Stomach (tissue), 8 donors: ENCODE measurements at regions not wholly inside any gene's neighbourhood (a gene's known extent, or its start where the extent isn't known, plus 50 kb on each side); places are given as distances from the start of the nearest gene placed in this dataset.

Experiments used
- DNase-seq, 2 donors: peaks; one replicate each; pipeline versions ENCODE4 v3.0.0 to v3.0.0-alpha.2; 2013 to 2019
- H3K27ac ChIP-seq, 5 donors: fragments of 200-600 bp in 4 of 5; sonication (generic) in 4 of 5; one replicate each; pipeline ENCODE4 v1.5.1; 2013 to 2019; ENCODE audit warnings: mild to moderate bottlenecking in 1 of 5, moderate library complexity in 1 of 5
- H3K27me3 ChIP-seq, 3 donors: fragments of 200-600 bp; sonication (generic); one replicate each; pipeline ENCODE4 v1.5.1; 2017 to 2019; ENCODE audit warnings: mixed run types in 1 of 3
- H3K36me3 ChIP-seq, 4 donors: fragments of 200-600 bp; sonication (generic); 1 replicate in 3 of 4; 2 replicates in 1 of 4; pipeline ENCODE4 v1.5.1; 2016 to 2019
- H3K4me1 ChIP-seq, 4 donors: fragments of 200-600 bp; sonication (generic); one replicate each; pipeline ENCODE4 v1.5.1; 2016 to 2019
- H3K4me3 ChIP-seq, 4 donors: fragments of 200-600 bp; sonication (generic) in 3 of 4; one replicate each; pipeline ENCODE4 v1.5.1; 2016 to 2019; ENCODE audit warnings: mild to moderate bottlenecking in 1 of 4
- H3K9me3 ChIP-seq, 4 donors: fragments of 200-600 bp; sonication (generic); one replicate each; pipeline ENCODE4 v1.5.1; 2016 to 2019
- EP300 ChIP-seq: sonication (generic); formaldehyde crosslinking; IDR thresholded peaks from one replicate; pipeline ENCODE4 v1.6.1; 2017; ENCODE audit warnings: antibody characterized with exemption
- POLR2A ChIP-seq, 4 donors: fragments of 450-650 bp; IDR thresholded peaks; one replicate each; pipeline ENCODE4 v1.6.1; 2016; ENCODE audit warnings: antibody characterized with exemption in 4 of 4, control low read depth in 2 of 4, mild to moderate bottlenecking in 1 of 4, moderate library complexity in 1 of 4
- POLR2AphosphoS5 ChIP-seq, 3 donors: sonication (generic); formaldehyde crosslinking; IDR thresholded peaks; one replicate each; pipeline ENCODE4 v1.6.1; 2016; ENCODE audit warnings: antibody characterized with exemption in 3 of 3
- WGBS, 5 donors: extraction: QIAGEN DNeasy Blood & Tissue Kit in 3 of 5; methylation state at CpG; one replicate each; pipeline versions ENCODE4 v1.1.5 to v1.1.7; 2013 to 2018; 5-methylcytosine and 5-hydroxymethylcytosine counted together
- intact Hi-C: fragments of 100-400 bp; cut with DNase I; formaldehyde crosslinking; loops from one replicate; pipeline ENCODE4 v1.15.1; 2023; ENCODE audit warnings: low total_unique reads
- TF ChIP-seq, protein P1 (sequence below), 7 experiments: fragments of 450-650 bp in 4 of 7; fragments of 200-600 bp in 3 of 7; sonication (generic) in 3 of 7; IDR thresholded peaks; one replicate each; pipeline ENCODE4 v1.5.1; 2016 to 2019; ENCODE audit warnings: antibody characterized with exemption in 7 of 7, control low read depth in 2 of 7, mild to moderate bottlenecking in 1 of 7
- donor health status: healthy with polysubstance abuse.
- donor health status: Bipolar disorder and iron deficiency.
- donor health status: healthy.

DNA sequence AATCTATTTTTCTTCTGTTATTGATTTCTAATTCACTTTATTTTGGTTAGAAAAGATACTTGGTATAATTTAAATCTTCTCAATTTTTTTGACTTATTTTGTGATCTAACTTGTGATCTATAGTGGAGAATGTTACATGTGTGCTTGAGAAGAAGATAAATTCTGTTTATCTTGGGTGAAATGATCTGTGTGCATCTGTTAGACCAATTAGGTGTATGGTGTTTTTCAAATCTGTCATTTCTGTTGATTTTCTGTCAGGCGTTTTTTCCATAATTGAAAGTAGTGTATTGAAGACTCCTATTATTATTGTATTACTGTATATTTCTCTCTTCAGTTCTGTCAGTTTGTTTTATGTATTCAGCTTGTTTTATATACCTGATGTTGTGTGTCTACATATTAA, 1668.3 kb downstream of the PLA2G4A start:
- DNase-seq, result peak in 1 of 2 donors; percentile 1
- H3K9me3 ChIP-seq, result peaks cover 0 to 25% (median 9%) of the 10 kb centered on the region in 4 donors
- H3K27ac ChIP-seq, result no peak overlapping the region
- no peaks in the 10 kb centered on the region for H3K4me1 ChIP-seq
- no peaks in the 10 kb centered on the region for H3K27me3 ChIP-seq
- TF ChIP-seq POLR2A (IDR thresholded peaks at IDR 0.05), result no peak
- TF ChIP-seq, protein P1, sequence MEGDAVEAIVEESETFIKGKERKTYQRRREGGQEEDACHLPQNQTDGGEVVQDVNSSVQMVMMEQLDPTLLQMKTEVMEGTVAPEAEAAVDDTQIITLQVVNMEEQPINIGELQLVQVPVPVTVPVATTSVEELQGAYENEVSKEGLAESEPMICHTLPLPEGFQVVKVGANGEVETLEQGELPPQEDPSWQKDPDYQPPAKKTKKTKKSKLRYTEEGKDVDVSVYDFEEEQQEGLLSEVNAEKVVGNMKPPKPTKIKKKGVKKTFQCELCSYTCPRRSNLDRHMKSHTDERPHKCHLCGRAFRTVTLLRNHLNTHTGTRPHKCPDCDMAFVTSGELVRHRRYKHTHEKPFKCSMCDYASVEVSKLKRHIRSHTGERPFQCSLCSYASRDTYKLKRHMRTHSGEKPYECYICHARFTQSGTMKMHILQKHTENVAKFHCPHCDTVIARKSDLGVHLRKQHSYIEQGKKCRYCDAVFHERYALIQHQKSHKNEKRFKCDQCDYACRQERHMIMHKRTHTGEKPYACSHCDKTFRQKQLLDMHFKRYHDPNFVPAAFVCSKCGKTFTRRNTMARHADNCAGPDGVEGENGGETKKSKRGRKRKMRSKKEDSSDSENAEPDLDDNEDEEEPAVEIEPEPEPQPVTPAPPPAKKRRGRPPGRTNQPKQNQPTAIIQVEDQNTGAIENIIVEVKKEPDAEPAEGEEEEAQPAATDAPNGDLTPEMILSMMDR (IDR thresholded peaks at IDR 0.05), result no peak
- no peak overlapping the region for H3K4me3 ChIP-seq
- intact Hi-C loops, result no loop called here
- WGBS, 5 donors, result 63 to 80% (median 77%) methylated on average over 1 of the region's 1 CpG
- no peaks in the 10 kb centered on the region for H3K36me3 ChIP-seq

DNA sequence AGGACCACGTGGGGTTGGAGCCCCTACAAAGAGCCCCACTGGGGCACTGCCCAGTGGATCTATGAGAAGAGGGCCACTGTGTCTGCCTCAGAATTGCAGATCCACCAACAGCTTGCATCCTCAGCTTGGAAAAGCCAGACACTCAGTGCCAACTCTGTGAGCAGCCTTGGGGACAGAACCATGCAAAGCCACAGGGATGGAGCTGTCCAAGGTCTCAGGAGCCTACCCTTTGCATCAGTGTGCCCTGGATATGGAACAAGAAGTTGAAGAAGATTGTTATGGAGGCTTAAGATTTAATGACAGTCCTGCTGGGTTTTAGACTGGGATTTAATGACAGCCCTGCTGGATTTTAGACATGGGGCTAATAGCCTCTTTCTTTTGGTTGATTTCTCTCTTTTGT, 1670.9 kb downstream of the PLA2G4A start:
- intact Hi-C loops, result no loop called here
- H3K4me1 ChIP-seq, result no peaks in the 10 kb centered on the region
- no peaks in the 10 kb centered on the region for H3K36me3 ChIP-seq
- no peaks in the 10 kb centered on the region for H3K27me3 ChIP-seq
- TF ChIP-seq, protein P1 (IDR thresholded peaks at IDR 0.05), result no peak
- TF ChIP-seq POLR2AphosphoS5 (IDR thresholded peaks at IDR 0.05) (no peak), POLR2A (IDR thresholded peaks at IDR 0.05) (no peak), EP300 (no peak)
- peak in 1 of 2 donors; percentile 5 for DNase-seq
- no peak overlapping the region for H3K4me3 ChIP-seq
- H3K27ac ChIP-seq, result no peak overlapping the region
- peaks cover 0 to 25% (median 9%) of the 10 kb centered on the region in 4 donors for H3K9me3 ChIP-seq
- WGBS, 5 donors, result 26 to 71% (median 43%) methylated on average over 1 of the region's 1 CpG

DNA sequence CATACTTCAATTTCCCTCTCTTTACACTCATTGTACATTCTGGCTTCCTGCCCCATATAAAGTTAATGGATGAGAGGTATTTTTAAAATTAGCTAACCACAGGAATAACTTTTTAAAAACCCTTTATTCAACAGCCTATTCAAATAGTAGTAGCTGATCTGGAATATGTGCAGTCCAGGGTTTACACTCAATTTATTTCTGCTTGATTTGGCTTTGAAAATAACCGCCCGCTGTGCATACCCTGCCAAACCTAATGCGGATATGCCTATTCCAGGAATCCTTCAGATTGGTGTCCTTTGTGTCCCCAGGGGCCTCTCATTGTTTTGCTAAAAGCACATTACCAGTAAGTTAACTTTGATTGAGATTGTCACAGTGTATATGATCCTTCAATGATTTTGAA, 1686.2 kb downstream of the PLA2G4A start:
- WGBS, 5 donors, result 67 to 95% (median 77%) methylated on average over 3 of the region's 3 CpGs
- no peaks in the 10 kb centered on the region for H3K36me3 ChIP-seq
- H3K9me3 ChIP-seq, result peaks cover 0 to 10% (median 0%) of the 10 kb centered on the region in 4 donors
- intact Hi-C loops, result no loop called here
- DNase-seq, result no peak
- no peak for TF ChIP-seq POLR2AphosphoS5 (IDR thresholded peaks at IDR 0.05)
- no peak for TF ChIP-seq POLR2A (IDR thresholded peaks at IDR 0.05)
- TF ChIP-seq, protein P1 (IDR thresholded peaks at IDR 0.05), result no peak
- no peak for TF ChIP-seq EP300
- H3K4me3 ChIP-seq, result no peak overlapping the region
- H3K4me1 ChIP-seq, result no peaks in the 10 kb centered on the region
- H3K27me3 ChIP-seq, result no peaks in the 10 kb centered on the region
- no peak overlapping the region for H3K27ac ChIP-seq

DNA sequence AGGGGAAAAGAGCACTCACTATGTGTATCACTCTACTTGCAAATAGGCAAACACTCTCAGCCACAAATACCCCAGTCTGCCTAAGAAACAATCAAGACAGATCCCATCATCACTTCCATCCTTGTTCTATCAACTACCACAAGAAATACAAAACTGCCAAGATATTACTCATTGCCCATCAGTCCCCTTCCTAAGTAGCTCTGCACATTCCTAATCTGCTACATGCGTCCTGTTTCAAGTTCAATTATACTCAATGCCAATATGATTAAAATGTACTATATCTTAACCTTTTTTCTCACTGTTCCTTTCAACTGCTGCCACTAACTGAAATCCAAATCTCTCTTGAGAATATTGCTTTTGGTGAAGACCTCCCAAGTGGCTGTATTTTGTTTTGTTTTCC, 1688.4 kb downstream of the PLA2G4A start:
- H3K27ac ChIP-seq, result no peak overlapping the region
- H3K9me3 ChIP-seq, result no peaks in the 10 kb centered on the region
- TF ChIP-seq EP300 (no peak), POLR2A (IDR thresholded peaks at IDR 0.05) (no peak)
- TF ChIP-seq, protein P1 (IDR thresholded peaks at IDR 0.05), result no peak
- no peak for DNase-seq
- WGBS, 5 donors, result 76 to 94% (median 87%) methylated on average over 1 of the region's 1 CpG
- no peaks in the 10 kb centered on the region for H3K4me1 ChIP-seq
- H3K36me3 ChIP-seq, result no peaks in the 10 kb centered on the region
- no peaks in the 10 kb centered on the region for H3K27me3 ChIP-seq
- intact Hi-C loops, result no loop called here
- H3K4me3 ChIP-seq, result no peak overlapping the region

DNA sequence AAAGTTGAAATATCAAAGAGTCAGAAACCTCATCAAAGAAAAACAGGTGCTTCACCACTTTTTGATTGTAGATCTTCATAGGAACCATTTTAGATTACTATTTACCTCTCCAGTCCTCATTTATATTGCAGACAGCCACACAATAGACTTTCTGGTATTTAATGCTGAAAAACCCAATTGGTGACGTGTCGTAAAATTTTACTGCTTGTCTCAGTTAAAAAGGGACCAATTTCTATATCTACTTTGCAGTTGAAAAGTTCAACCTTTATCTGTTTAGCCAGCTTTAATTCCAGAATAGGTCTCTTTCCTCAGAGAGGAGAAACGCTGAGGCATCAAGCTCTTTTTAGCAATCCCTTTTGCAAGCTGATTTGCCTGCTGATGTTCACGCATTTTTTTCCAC, 1722.4 kb downstream of the PLA2G4A start:
- H3K4me3 ChIP-seq, result no peak overlapping the region
- H3K9me3 ChIP-seq, result no peaks in the 10 kb centered on the region
- intact Hi-C loops, result no loop called here
- no peak for DNase-seq
- 49 to 64% (median 51%) methylated on average over 4 of the region's 4 CpGs for WGBS, 5 donors
- H3K27me3 ChIP-seq, result no peaks in the 10 kb centered on the region
- no peak overlapping the region for H3K27ac ChIP-seq
- H3K4me1 ChIP-seq, result no peaks in the 10 kb centered on the region
- H3K36me3 ChIP-seq, result no peaks in the 10 kb centered on the region
- TF ChIP-seq POLR2AphosphoS5 (IDR thresholded peaks at IDR 0.05) (no peak), EP300 (no peak), POLR2A (IDR thresholded peaks at IDR 0.05) (no peak)
- TF ChIP-seq, protein P1 (IDR thresholded peaks at IDR 0.05), result no peak
